Jurkat, Clone E6-1 (cell line): ENCODE measurements at regions not wholly inside any gene's neighbourhood (a gene's known extent, or its start where the extent isn't known, plus 50 kb on each side); places are given as distances from the start of the nearest gene placed in this dataset.
"Not testable (repeated sequence)": the region's sequence is repeated elsewhere in the genome, so short reads cannot be mapped to it uniquely, and the experiment has no call there.

Experiments used
- DNase-seq: peaks from one replicate; pipeline ENCODE4 v3.0.0-alpha.2; 2011; ENCODE audit warnings: low read depth, low spot score
- H3K4me3 ChIP-seq: 2 replicates; pipeline ENCODE4 v1.5.1; 2011; ENCODE audit warnings: mild to moderate bottlenecking, low read length, control low read depth, moderate library complexity

DNA sequence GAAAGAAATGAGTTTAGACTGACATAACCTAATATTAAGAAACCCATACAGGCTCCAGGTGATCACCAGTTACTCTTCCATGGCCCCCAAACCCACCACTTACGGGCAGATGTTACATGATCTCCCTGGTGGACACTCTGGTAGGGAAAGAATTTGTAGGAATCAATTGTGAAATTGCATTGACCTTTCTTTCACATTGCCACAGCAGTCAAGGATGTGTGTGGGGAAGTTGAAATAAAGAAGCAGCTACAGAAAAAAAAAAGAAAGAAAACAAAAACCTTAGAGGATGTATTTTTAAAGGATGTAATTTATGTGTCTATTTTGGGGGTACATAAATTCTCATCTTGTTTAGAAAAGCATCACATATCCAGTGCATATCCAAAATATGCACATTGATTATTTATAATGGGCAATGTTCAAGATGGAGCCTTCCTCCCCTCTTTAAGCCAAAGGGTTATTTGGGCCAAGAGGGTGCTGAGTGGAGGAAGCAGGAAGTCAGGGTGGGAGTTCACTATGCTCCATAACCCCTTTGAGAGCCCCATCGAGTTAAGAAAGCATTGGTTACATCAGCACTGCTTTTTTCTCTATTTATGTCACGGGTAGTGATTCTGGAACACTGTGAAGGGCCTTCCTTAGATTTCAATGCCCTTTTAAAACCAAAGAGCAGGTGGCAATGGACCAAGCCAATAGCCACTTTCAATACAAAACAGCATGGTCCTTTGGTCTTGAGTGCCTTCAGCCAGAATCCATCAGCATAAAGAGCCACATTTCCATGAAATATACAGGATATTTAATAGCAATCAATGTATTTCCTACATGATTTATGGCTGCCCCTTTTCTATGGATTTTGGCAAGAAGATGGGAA lies 169.6 kb downstream of the LACC1 start:
- H3K4me3 ChIP-seq: no peak overlapping the region
- DNase-seq: no peak

DNA sequence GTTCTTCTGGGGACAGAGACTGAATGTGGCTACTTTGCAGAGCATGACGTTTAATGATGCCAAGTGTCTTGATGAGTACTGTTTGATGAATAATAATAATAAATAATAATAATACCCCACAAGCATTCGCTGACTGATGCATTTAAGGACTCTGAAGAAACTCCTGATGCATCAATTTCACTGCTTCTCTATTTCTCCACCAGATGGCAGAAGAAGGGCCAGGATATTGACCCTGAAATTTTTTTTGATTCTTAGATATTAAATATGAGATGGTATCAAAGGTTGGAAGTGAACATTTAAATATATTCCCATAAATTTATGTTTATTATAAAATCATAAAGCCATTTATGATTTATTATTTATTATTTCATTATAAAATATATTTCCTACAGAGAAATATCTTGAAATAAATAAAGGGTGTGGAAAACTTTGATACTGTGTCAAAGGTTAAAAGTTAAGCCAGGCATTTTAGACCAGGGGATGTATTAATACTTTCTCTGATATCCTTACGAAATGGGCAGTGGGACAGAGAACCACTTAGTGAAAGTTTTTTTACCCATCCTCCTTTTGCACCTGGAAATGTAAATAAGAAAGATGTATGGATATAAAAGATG lies 170.9 kb downstream of the LACC1 start:
- H3K4me3 ChIP-seq: no peak overlapping the region
- peak; percentile 26 for DNase-seq

GRCh38 chr13:44051405-44051804 lies 171.7 kb downstream of the LACC1 start:
- H3K4me3 ChIP-seq: no peak overlapping the region

GRCh38 chr13:44051918-44052675 lies 172.4 kb downstream of the LACC1 start:
- no peak overlapping the region for H3K4me3 ChIP-seq
- DNase-seq: no peak

More at GRCh38 chr13:44051405-44051804, 171.7 kb downstream of the LACC1 start:
- no peak for DNase-seq

- no peak overlapping the region for H3K4me3 ChIP-seq
- no peak for DNase-seq
These were observed 173.1 kb downstream of the LACC1 start for GRCh38 chr13:44052780-44053184.

DNA sequence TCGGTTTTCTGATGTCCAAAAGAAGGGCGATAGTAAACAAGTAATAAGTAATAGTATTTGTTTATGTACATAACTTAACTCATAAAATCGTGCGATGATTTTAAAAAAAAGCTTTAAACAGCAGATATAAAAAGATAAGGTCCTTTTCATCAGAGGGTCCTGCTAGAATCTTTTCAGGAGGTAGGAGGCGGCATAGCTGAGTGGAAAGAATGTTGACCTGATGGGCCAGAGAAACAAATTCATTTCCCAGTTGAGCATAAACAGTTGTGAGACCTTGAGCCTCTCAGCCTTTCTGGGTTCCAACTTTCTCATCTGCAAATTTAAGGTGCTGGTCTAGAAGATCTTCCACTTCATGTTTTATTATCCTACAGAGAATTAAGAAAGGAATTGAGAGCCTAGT lies 173.5 kb downstream of the LACC1 start:
- no peak for DNase-seq
- H3K4me3 ChIP-seq: no peak overlapping the region

GRCh38 chr13:44054525-44054924 lies 174.8 kb downstream of the LACC1 start:
- no peak for DNase-seq
- H3K4me3 ChIP-seq: no peak overlapping the region

DNA sequence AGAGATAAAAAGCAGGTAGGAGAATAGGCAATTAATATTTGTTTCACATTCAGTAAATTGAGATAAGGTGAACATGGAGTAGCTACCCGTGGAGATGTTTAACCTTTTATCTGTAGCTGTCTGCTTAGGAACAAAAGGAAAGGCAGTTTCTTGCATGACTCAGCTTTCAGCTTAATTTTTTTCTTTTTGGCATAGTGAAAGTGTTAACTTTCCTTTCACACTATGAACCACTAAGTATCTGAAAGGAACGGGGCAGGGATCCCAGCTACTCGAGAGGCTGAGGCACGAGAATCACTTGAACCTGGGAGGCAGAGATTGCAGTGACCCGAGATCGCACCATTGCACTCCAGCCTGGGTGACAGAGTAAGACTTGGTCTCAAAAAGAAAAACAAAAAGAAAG lies 176.0 kb downstream of the LACC1 start:
- not testable (repeated sequence) for DNase-seq, H3K4me3 ChIP-seq

GRCh38 chr13:44058067-44058466 lies 178.4 kb downstream of the LACC1 start:
- no peak for DNase-seq
- H3K4me3 ChIP-seq: no peak overlapping the region

GRCh38 chr13:44058624-44059215 lies 179.0 kb downstream of the LACC1 start:
- DNase-seq: no peak
- H3K4me3 ChIP-seq: no peak overlapping the region

DNA sequence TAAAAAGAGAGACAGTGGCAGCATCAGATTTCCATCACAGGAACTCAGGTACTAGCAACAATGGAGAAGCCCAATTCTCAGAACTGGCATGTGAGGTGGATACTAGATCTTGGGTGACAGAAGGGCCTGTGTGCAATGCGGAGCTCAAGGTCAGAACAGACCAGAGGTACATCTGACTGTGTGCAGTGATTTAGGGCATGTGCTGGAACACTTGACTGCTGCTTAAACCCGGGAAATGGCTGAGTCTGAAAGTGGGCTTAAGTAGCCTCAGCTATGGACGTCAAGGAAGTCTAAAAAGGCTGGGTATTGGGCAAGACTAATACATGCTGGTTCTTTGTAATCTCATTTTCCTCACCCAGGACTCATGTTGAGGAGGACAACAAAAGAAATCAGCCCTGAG lies 182.2 kb downstream of the LACC1 start:
- DNase-seq: no peak
- no peak overlapping the region for H3K4me3 ChIP-seq

DNA sequence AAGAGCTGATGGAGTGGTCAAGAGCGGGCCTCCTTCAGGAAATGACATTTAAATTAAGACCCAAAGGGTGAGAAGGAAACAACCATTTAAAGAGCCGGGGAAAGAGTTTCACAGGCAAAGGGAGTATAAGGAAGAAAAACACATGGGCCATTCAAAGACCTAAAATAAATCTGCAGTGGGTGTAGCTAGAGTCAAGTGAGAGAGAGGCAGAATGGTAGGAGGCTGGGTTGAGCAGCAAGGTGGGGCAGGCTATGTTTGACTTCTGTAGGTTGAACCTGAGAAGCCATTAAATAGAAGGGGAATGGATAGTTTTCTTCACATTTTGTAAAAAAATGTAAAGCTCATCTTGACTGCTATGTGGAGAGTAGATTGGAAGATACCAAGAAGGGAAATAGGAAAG lies 183.8 kb downstream of the LACC1 start:
- H3K4me3 ChIP-seq: no peak overlapping the region
- no peak for DNase-seq

DNA sequence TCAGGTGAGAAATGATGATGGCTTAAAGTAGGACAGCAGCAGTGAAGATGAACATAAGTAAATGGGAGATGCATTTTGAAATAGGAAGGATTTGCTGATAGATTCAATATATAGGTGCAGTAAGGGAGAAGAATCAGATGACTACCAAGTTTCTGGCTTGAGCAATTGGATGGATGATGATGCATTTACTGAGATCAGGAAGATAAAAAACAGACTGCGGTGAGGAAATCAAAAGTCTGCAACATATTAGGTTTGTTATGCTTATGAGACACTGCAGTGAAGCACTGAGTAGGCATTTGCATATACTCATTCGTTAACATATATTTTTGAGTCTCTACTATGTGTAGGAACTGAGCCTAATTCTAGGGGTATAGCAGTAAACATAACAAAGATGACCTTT lies 184.2 kb downstream of the LACC1 start:
- DNase-seq: no peak
- no peak overlapping the region for H3K4me3 ChIP-seq

- DNase-seq: no peak
These were observed 184.7 kb downstream of the LACC1 start for GRCh38 chr13:44064357-44064756.

DNA sequence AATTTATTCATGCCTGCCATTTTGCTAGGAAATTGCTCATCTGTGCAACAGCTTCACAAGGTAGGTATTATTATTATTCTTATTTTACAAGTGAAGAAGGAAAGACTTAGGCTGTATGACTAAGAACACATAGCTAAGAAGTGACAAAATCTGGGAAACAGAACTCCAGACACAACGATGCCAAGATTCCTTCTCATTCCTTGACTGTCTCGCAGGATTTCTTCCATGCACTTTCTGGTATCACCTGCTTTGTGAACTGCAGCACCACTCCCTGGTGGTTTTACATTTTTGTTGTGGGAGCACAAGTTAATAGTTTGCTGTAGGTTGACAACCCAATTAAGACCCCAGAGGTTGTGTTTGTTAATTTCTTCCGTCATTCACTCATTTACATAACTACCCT lies 188.5 kb downstream of the LACC1 start:
- no peak overlapping the region for H3K4me3 ChIP-seq

More at GRCh38 chr13:44064357-44064756, 184.7 kb downstream of the LACC1 start:
- no peak overlapping the region for H3K4me3 ChIP-seq

DNA sequence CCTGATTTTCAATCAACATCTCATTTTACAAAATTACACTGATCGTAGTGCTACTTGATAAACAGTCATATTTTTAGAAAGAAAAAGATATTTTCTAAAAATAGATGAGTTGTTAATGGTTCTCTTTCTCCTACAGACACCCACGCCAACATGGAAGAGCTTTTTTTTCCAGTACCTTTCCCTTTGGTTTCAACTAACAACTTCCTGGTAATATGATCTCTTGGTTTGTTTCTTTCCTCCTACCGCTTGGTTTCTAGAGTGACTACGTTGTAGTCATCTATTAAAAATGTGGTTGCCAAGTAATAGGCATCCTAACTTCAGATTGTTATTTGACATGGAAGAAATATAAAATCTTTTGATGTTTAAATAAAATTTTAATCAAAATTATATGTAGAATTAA lies 189.0 kb downstream of the LACC1 start:
- no peak overlapping the region for H3K4me3 ChIP-seq
- DNase-seq: no peak

More for the DNA sequence above, 188.5 kb downstream of the LACC1 start:
- no peak for DNase-seq

GRCh38 chr13:44072536-44072935 lies 192.8 kb downstream of the LACC1 start:
- no peak for DNase-seq
- H3K4me3 ChIP-seq: no peak overlapping the region

DNA sequence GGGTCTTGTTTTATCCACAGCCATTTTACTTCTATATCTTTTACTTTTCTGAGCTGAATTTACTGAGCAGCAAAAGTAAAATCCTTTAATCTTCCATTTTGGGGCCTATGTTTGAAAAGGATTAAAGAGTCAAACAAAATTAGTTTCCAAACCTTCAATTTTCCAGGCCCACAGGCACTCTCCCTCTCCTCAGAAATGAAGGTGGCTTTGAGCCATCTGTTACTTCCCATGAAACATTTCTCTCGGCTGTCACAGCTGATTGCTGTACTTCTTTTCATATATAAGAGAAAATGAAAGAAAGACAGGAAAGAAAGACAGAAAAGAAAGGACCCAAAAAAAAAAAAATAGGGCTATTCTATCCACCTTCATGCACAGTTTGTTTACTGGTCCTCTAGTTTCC lies 194.9 kb downstream of the LACC1 start:
- no peak overlapping the region for H3K4me3 ChIP-seq
- DNase-seq: no peak

DNA sequence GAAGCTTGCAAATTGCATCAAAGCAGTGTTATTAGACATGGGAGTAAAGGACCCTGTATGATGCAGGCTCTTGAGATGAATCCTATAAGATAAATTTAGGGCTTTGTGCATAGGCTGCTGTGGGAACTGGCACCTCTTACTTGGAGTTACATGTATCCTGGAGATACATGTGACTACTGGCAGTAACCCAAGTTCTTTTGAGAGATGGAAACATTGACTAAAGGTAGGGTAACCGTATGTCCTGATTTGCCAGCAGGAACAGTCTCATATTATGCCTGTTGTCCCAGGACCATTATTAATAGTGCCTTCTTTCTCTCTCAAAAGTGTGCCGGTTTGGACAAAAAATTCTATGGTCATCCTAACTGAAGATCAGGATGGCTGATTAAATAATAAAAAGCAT lies 195.4 kb downstream of the LACC1 start:
- H3K4me3 ChIP-seq: no peak overlapping the region
- no peak for DNase-seq
